IMR-90 (cell line): ENCODE measurements at regions not wholly inside any gene's neighbourhood (a gene's known extent, or its start where the extent isn't known, plus 50 kb on each side); places are given as distances from the start of the nearest gene placed in this dataset.

ENCODE experiments used
- ATAC-seq: fragments of 200-7000 bp; cut with Tn5 transposase; 2 replicates; pipeline ENCODE4 v1.9.1; 2020; ENCODE audit warnings: low read depth, mild to moderate bottlenecking, moderate library complexity
- BruUV-seq: library from RNA; stranded (reverse); fragments of 400-500 nt; replicated peaks from 2 replicates; lab custom pipeline; 2021; lab: Mats Ljungman, UMichigan
- CTCF ChIA-PET: fragments of 300-600 bp; formaldehyde crosslinking; extraction: SDS; loops from one replicate; lab custom pipeline; 2021; ENCODE audit warnings: antibody characterized with exemption; lab: Yijun Ruan, JAX
- POLR2A ChIA-PET: fragments of 300-600 bp; sonication (Branson Sonifier 250); formaldehyde crosslinking; loops from one replicate; lab custom pipeline; 2022; ENCODE audit warnings: antibody characterized with exemption; ENCODE audit not compliant: unreplicated experiment; lab: Charles Lee
- DNase-seq: peaks from one replicate; pipeline ENCODE4 v3.0.0; 2013
- H2AFZ ChIP-seq: replicated peaks from 2 replicates; pipeline ENCODE3; 2013; ENCODE audit warnings: low read length, mild to moderate bottlenecking; ENCODE audit not compliant: poor library complexity
- H2AK5ac ChIP-seq: 2 replicates; pipeline ENCODE4 v1.6.1; 2013; ENCODE audit warnings: low read depth, low read length, inconsistent platforms
- H2AK9ac ChIP-seq: replicated peaks from 2 replicates; pipeline ENCODE3; 2013; ENCODE audit warnings: mild to moderate bottlenecking, low read depth, low read length, moderate library complexity; ENCODE audit not compliant: poor library complexity
- H2BK120ac ChIP-seq: 2 replicates; pipeline ENCODE4 v1.6.1; 2013; ENCODE audit warnings: low read depth, low read length, inconsistent platforms
- H2BK15ac ChIP-seq: 3 replicates; pipeline ENCODE4 v1.6.1; 2013; ENCODE audit warnings: low read depth, low read length, inconsistent platforms
- H2BK20ac ChIP-seq: 2 replicates; pipeline ENCODE4 v1.6.1; 2013; ENCODE audit warnings: low read depth, mild to moderate bottlenecking, inconsistent platforms, low read length, moderate library complexity
- H2BK5ac ChIP-seq: 2 replicates; pipeline ENCODE4 v1.6.1; 2013; ENCODE audit warnings: mild to moderate bottlenecking, low read depth, low read length, inconsistent platforms; ENCODE audit not compliant: poor library complexity, severe bottlenecking
- H3K14ac ChIP-seq: replicated peaks from 2 replicates; pipeline ENCODE4 v1.6.1; 2013; ENCODE audit warnings: low read depth, low read length, inconsistent platforms
- H3K18ac ChIP-seq: 2 replicates; pipeline ENCODE4 v1.6.1; 2013; ENCODE audit warnings: low read depth, low read length, control low read depth
- H3K23ac ChIP-seq: 2 replicates; pipeline ENCODE4 v1.6.1; 2013; ENCODE audit warnings: low read depth, low read length, inconsistent platforms
- H3K27ac ChIP-seq: 2 replicates; pipeline ENCODE4 v1.5.1; 2013; ENCODE audit warnings: mild to moderate bottlenecking, control low read depth, low read length; ENCODE audit not compliant: insufficient read depth
- H3K27me3 ChIP-seq: 2 replicates; pipeline ENCODE4 v1.6.1; 2013; ENCODE audit warnings: low read length; ENCODE audit not compliant: control insufficient read depth, insufficient read depth
- H3K36me3 ChIP-seq: 2 replicates; pipeline ENCODE4 v1.6.1; 2013; ENCODE audit warnings: low read length, mixed read lengths; ENCODE audit not compliant: control insufficient read depth, insufficient read depth
- H3K4ac ChIP-seq: 2 replicates; pipeline ENCODE4 v1.6.1; 2013; ENCODE audit warnings: low read depth, low read length, inconsistent platforms
- H3K4me1 ChIP-seq: 2 replicates; pipeline ENCODE4 v1.6.1; 2013; ENCODE audit warnings: low read length, mixed read lengths; ENCODE audit not compliant: control insufficient read depth, insufficient read depth
- H3K4me2 ChIP-seq: 2 replicates; pipeline ENCODE4 v1.6.1; 2013; ENCODE audit warnings: low read depth, mild to moderate bottlenecking, control low read depth, low read length, moderate library complexity
- H3K4me3 ChIP-seq: 2 replicates; pipeline ENCODE4 v1.5.1; 2013; ENCODE audit warnings: low read depth, mild to moderate bottlenecking, control low read depth, low read length, moderate library complexity; ENCODE audit not compliant: insufficient read depth
- H3K56ac ChIP-seq: 2 replicates; pipeline ENCODE4 v1.6.1; 2013; ENCODE audit warnings: low read length, inconsistent platforms; ENCODE audit not compliant: insufficient read depth; ENCODE audit errors: extremely low read depth
- H3K79me1 ChIP-seq, 2 experiments: 2 replicates each; pipeline ENCODE4 v1.6.1; 2013; ENCODE audit warnings: low read length in 2 of 2, inconsistent platforms in 1 of 2, low read depth in 1 of 2
- H3K9ac ChIP-seq: 2 replicates; pipeline ENCODE4 v1.6.1; 2013; ENCODE audit warnings: low read depth, low read length, control low read depth
- H3K9me1 ChIP-seq: 2 replicates; pipeline ENCODE4 v1.6.1; 2013; ENCODE audit warnings: low read length, inconsistent platforms; ENCODE audit not compliant: insufficient read depth
- H3K9me3 ChIP-seq: 2 replicates; pipeline ENCODE4 v1.6.1; 2013; ENCODE audit warnings: low read length; ENCODE audit not compliant: control insufficient read depth, insufficient read depth
- H4K20me1 ChIP-seq: 2 replicates; pipeline ENCODE4 v1.6.1; 2013; ENCODE audit warnings: low read length, inconsistent platforms; ENCODE audit not compliant: insufficient read depth
- H4K5ac ChIP-seq: 2 replicates; pipeline ENCODE4 v1.6.1; 2013; ENCODE audit warnings: mild to moderate bottlenecking, low read depth, low read length, control low read depth
- H4K8ac ChIP-seq, 2 experiments: 2 replicates each; pipeline ENCODE4 v1.6.1; 2013; ENCODE audit warnings: low read depth in 2 of 2, low read length in 2 of 2, control low read depth in 1 of 2, inconsistent platforms in 1 of 2
- H4K91ac ChIP-seq: 2 replicates; pipeline ENCODE4 v1.6.1; 2013; ENCODE audit warnings: low read depth, low read length, inconsistent platforms; ENCODE audit not compliant: insufficient read depth
- BHLHE40 ChIP-seq: fragments of 150-350 bp; IDR thresholded peaks from 2 replicates; pipeline ENCODE4 v1.6.1; 2016; ENCODE audit warnings: mild to moderate bottlenecking, low read depth, low read length
- CEBPB ChIP-seq: IDR thresholded peaks from 2 replicates; pipeline ENCODE4 v1.6.1; 2012; ENCODE audit warnings: low read depth, low read length, improper control_type of control experiment
- CHD1 ChIP-seq: IDR thresholded peaks from 2 replicates; pipeline ENCODE4 v1.6.1; 2012; ENCODE audit warnings: low read depth, low read length, improper control_type of control experiment
- CTCF ChIP-seq: conservative IDR thresholded peaks from 2 replicates; pipeline ENCODE4 v1.5.1; 2012; ENCODE audit warnings: mild to moderate bottlenecking, low read depth, low read length, improper control_type of control experiment
- ELK1 ChIP-seq: fragments of 150-350 bp; IDR thresholded peaks from 2 replicates; pipeline ENCODE4 v1.6.1; 2016; ENCODE audit warnings: low read depth, mild to moderate bottlenecking, low read length, moderate library complexity, borderline replicate concordance
- FOS ChIP-seq: fragments of 150-350 bp; IDR thresholded peaks from 2 replicates; pipeline ENCODE4 v1.6.1; 2016; ENCODE audit warnings: low read depth, low read length
- MAFK ChIP-seq: IDR thresholded peaks from 2 replicates; pipeline ENCODE4 v1.6.1; 2012; ENCODE audit warnings: low read depth, low read length, improper control_type of control experiment
- MAZ ChIP-seq: IDR thresholded peaks from 2 replicates; pipeline ENCODE4 v1.6.1; 2012; ENCODE audit warnings: low read depth, mild to moderate bottlenecking, low read length, improper control_type of control experiment, moderate library complexity, borderline replicate concordance
- MXI1 ChIP-seq: IDR thresholded peaks from 2 replicates; pipeline ENCODE4 v1.6.1; 2012; ENCODE audit warnings: low read depth, mild to moderate bottlenecking, low read length, moderate library complexity, borderline replicate concordance
- NFE2L2 ChIP-seq: fragments of 150-350 bp; IDR thresholded peaks from 2 replicates; pipeline ENCODE4 v1.6.1; 2016; ENCODE audit warnings: low read depth, mild to moderate bottlenecking, low read length
- POLR2A ChIP-seq: IDR thresholded peaks from 2 replicates; pipeline ENCODE4 v1.6.1; 2012; ENCODE audit warnings: mild to moderate bottlenecking, low read depth, low read length
- RAD21 ChIP-seq: IDR thresholded peaks from 2 replicates; pipeline ENCODE4 v1.6.1; 2012; ENCODE audit warnings: low read length, improper control_type of control experiment
- RCOR1 ChIP-seq: IDR thresholded peaks from 2 replicates; pipeline ENCODE4 v1.6.1; 2012; ENCODE audit warnings: mild to moderate bottlenecking, low read length, improper control_type of control experiment; ENCODE audit not compliant: insufficient replicate concordance
- RFX5 ChIP-seq: IDR thresholded peaks from 2 replicates; pipeline ENCODE4 v1.8.0; 2012; ENCODE audit warnings: low read depth, mild to moderate bottlenecking, low read length, moderate library complexity
- SMC3 ChIP-seq: fragments of 150-350 bp; IDR thresholded peaks from 2 replicates; pipeline ENCODE4 v1.6.1; 2016; ENCODE audit warnings: low read depth, mild to moderate bottlenecking, antibody characterized with exemption, low read length, moderate library complexity
- USF2 ChIP-seq: fragments of 150-350 bp; IDR thresholded peaks from 2 replicates; pipeline ENCODE4 v1.6.1; 2017; ENCODE audit warnings: mild to moderate bottlenecking, antibody characterized with exemption, low read length, low read depth
- dilution Hi-C: fragments of 300-500 bp; cut with HindIII; formaldehyde crosslinking; loops from one replicate; pipeline ENCODE4 v1.14.3; 2018; ENCODE audit warnings: low sequenced_read_pairs; ENCODE audit not compliant: unreplicated experiment
- in situ Hi-C: fragments of 300-500 bp; cut with MboI; formaldehyde crosslinking; loops from 3 replicates; pipeline ENCODE4 v1.14.3; 2019; ENCODE audit warnings: low sequenced_read_pairs, inconsistent platforms, mixed read lengths
- intact Hi-C: fragments of 100-400 bp; cut with micrococcal nuclease; formaldehyde crosslinking; loops from 2 replicates; pipeline ENCODE4 v1.10.0; 2022

GRCh38 chr3:103247459-103247858, 812.6 kb downstream of the ZPLD1 start:
- H3K4me3 ChIP-seq = no peak overlapping the region
- H3K4ac ChIP-seq = no peak overlapping the region
- no peak overlapping the region for H3K18ac ChIP-seq
- no peak overlapping the region for H4K91ac ChIP-seq
- H2BK5ac ChIP-seq = no peak overlapping the region
- dilution Hi-C loops (no loop called here), in situ Hi-C loops (no loop called here), intact Hi-C loops (no loop called here)
- no TSS peak for BruUV-seq
- H3K23ac ChIP-seq = no peak overlapping the region
- no peak overlapping the region for H3K27ac ChIP-seq
- no peak for DNase-seq
- POLR2A ChIA-PET = no interaction called here
- no peaks in the 10 kb centered on the region for H3K9me1 ChIP-seq
- H2BK120ac ChIP-seq = no peak overlapping the region
- no peak overlapping the region for H3K56ac ChIP-seq
- no peaks in the 10 kb centered on the region for H3K79me1 ChIP-seq
- ATAC-seq = no peak
- TF ChIP-seq USF2 = no peak
- no peak for TF ChIP-seq CEBPB
- no peak for TF ChIP-seq FOS
- TF ChIP-seq MXI1 = no peak
- no peak for TF ChIP-seq SMC3
- TF ChIP-seq CTCF = no peak
- no peak for TF ChIP-seq RCOR1
- no peak for TF ChIP-seq BHLHE40
- TF ChIP-seq MAZ = no peak
- no peak for TF ChIP-seq NFE2L2
- no peak for TF ChIP-seq POLR2A
- no peak for TF ChIP-seq RAD21
- no peak for TF ChIP-seq CHD1
- no peak for TF ChIP-seq RFX5
- no peak for TF ChIP-seq ELK1
- no peak for TF ChIP-seq MAFK
- H4K8ac ChIP-seq = no peak overlapping the region
- no peak overlapping the region for H2BK15ac ChIP-seq
- H3K9me3 ChIP-seq = peaks cover 1% of the 10 kb centered on the region
- no peak overlapping the region for H2BK20ac ChIP-seq
- H3K4me1 ChIP-seq = no peaks in the 10 kb centered on the region
- no peaks in the 10 kb centered on the region for H3K36me3 ChIP-seq
- no peak overlapping the region for H2AK9ac ChIP-seq
- no peak overlapping the region for H2AFZ ChIP-seq
- no peak overlapping the region for H4K5ac ChIP-seq
- H2AK5ac ChIP-seq = no peak overlapping the region
- H4K20me1 ChIP-seq = no peaks in the 10 kb centered on the region
- CTCF ChIA-PET = no interaction called here
- H3K9ac ChIP-seq = no peak overlapping the region
- no peak overlapping the region for H3K14ac ChIP-seq
- no peaks in the 10 kb centered on the region for H3K27me3 ChIP-seq
- H3K4me2 ChIP-seq = no peak overlapping the region
